HG02840 (cell line): ENCODE measurements at regions not wholly inside any gene's neighbourhood (a gene's known extent, or its start where the extent isn't known, plus 50 kb on each side); places are given as distances from the start of the nearest gene placed in this dataset.

Experiments used
- ATAC-seq: cut with Tn5 transposase; IDR thresholded peaks from one replicate; pipeline ENCODE4 v1.9.1; 2021; ENCODE audit warnings: mild to moderate bottlenecking, moderate library complexity, moderate number of reproducible peaks; ENCODE audit not compliant: unreplicated experiment, low FRiP score

- no peak for ATAC-seq
Measured at GRCh38 chr13:105527127-105527526, 1008.3 kb downstream of the EFNB2 start.

- no peak for ATAC-seq
Measured at GRCh38 chr13:105519771-105520170, 1015.7 kb downstream of the EFNB2 start.

DNA sequence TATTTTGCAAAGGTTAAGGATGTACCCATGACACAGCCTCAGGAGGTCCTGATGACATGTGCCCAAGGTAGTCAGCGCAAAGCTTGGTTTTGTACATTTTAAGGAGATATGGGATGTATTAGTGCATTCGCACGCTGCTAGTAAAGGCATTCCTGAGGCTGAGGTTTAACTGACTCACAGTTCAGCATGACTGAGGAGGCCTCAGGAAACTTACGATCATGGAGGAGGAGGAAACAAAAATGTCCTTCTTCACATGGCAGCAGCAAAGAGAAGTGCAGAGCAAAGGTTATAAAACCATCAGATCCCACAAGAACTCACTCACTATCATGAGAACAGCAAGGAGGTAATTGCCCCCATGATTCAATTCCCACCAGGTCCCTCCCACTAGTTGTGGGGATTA lies 1017.4 kb downstream of the EFNB2 start:
- ATAC-seq = no peak

GRCh38 chr13:105514401-105514800 lies 1021.1 kb downstream of the EFNB2 start:
- no peak for ATAC-seq

- ATAC-seq = no peak
Measured at GRCh38 chr13:105513448-105513847, 1022.0 kb downstream of the EFNB2 start.

DNA sequence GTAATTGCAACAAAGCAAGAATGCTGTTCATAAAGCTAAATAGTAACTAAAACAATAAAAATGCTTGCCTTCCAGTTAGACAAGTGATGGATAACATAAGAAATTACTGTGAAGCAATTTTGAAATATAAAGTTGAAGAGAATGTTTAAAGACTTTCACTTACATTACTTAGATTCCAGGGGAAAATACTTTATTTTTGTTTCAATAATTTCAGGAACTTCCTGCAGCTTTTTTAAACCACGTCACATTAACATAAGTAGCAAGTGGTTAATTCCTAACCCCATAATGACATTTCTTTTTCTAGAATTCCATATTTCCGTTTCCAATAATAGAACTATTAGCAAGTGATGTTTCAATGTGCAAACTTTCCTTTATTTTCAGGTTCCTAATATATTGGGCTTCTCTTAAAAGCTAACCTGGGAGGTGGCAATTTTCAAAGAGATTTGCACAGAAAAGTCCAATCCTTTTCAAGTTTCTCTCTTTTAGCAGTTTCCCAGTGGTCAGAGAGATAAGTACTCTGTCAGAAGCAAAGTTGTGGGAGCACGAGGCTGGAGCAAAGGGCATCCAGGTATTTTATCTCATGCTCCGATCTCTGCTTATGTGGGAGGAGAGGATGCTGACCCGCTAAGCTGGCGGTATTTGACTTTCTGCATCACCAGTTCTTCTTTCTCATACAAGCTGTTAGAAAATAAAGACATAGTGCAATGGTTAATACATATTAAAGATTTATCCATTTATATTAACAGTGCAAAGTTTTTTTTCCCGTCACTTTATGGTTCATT lies 1025.3 kb downstream of the EFNB2 start:
- ATAC-seq = no peak

DNA sequence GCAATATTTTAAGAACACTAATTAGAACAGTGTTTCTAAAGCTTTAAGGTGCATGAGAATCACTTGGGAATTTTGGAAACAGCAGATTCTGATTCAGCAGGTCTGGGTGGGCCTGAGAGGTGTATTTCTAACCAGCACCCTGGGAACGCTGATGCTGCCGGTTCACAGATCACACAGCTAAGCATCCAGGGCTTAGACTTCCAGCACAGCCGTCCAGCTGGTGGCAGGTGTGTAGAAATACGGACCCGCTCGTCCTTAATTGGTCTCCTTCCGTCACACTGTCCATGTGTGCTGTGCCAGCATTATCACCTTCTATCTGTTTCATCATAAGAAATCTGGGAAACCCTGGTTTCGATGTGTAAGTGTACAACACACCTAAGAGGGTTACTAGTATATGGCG lies 1029.0 kb downstream of the EFNB2 start:
- ATAC-seq = no peak

DNA sequence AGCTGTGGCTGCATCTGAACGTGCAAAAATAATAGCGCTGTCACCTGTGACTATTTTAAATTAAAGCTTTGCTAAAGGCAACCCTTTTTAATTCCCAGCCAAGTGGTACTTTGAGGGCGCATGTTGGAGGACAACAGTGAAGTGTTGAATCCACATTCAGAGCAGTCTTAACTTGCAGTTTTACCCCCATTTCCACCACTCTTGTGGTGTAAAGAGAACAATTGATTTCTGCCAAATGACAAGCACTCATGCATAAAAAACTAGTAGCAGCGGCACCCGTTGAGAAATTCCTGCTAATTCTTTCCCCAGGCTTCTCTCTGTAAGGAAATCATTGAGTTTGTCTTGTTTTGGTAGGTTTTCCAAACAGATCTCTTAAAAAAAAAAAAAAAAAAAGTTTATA lies 1033.3 kb downstream of the EFNB2 start:
- ATAC-seq = no peak

DNA sequence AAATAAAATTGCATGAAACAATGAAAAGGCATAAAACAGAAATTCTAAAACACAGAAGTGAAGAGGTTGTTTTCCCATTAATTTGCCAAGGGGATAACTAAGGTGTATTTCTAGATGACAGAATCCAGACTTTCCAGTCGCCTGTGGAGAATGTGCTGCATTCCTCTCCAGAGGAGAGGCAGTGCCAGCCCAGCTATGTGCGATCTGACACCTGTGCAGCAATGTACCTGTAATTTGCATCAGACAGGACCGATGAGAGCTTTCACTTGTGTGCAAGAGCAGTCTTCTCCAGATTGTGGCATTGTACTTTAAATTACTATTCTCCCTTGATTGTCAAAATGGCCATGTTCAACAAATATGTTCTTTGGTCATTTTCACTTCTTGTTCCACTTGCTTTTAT lies 1037.9 kb downstream of the EFNB2 start:
- ATAC-seq = no peak

DNA sequence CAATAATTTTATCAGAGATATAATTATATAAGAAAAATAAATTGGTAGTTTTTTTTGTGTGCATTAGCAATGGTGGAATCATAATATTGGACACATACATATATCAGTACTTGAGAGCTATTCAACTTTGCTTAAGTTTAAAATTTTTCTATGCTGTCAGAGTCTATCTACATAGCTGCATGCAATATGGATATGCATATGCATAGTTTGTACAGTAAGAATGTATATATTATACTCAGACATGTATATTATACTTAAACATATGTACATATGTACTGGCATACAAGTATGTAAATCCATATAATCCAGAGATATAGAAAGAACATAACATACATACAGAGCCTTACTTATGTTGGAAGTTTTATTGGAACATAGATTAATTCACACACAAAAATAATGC lies 1043.2 kb downstream of the EFNB2 start:
- ATAC-seq = no peak

- no peak for ATAC-seq
Measured at GRCh38 chr13:105491345-105491744, 1044.1 kb downstream of the EFNB2 start.

- ATAC-seq = no peak
Measured at GRCh38 chr13:105485081-105485480, 1050.4 kb downstream of the EFNB2 start.

DNA sequence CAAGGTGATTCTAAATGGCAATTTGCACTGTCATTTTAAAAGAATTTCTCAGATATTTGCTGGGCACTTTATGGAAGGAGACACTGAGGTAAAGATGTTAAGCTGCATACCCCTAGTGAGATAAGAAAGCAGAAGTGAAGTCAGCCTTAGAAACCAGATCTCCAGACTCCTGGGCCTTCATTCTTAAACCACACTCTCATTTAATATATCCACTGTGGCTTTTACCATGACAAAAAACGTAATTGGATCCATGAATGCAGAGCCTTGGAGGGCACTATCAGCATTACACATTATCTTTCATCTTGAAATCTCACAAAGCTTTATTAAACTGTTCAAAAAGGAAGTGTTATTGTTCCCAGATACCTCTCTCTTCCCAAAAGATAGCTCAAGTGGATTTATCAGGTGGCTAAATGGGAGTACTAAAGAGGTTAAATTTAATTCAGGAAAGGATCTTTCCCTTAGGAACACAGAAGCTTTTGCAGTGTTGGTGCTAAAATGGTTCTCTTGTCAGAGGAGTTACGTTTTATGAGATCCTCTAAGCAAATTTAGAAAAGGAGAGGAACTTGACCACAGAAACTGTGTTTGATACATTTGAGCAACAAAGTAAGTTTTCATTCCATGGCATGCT lies 1060.4 kb downstream of the EFNB2 start:
- ATAC-seq = no peak

DNA sequence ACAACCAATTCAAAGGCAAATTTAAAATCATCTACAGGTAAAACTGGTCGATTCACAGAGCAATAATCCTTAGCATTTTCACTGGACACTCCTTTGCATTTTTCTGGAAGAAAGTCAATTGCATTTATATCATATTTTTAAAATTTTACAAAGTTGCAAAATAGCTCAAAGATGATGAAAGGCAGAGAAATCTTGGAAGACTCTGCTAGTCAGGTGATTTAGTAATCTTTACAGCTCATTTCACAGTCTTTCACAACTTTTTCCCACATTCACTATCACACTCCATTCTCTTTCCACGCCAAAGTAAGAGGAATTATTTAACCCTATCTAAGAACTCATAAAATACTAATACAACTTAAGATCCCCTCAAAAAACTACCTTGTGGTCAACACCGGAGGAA lies 1063.8 kb downstream of the EFNB2 start:
- ATAC-seq = no peak

DNA sequence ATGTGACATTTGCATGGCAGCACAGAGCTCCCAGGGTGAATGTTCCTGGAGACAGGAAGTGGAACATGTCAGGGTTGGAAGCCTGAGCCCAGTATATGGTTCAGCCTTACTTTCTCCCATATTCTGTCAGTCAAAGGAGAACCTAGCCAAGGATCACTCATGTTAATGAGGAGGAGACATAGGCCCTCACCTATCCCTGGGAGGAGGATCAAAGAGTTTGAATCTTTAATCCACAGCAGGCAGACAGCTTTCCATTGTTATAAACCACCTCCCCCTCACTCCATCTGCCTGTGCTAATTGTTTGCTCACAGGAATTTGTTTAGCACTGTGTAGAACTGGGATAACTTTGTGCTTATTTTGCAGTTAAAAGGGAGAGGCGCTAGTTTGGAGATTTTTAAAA lies 1069.1 kb downstream of the EFNB2 start:
- no peak for ATAC-seq

DNA sequence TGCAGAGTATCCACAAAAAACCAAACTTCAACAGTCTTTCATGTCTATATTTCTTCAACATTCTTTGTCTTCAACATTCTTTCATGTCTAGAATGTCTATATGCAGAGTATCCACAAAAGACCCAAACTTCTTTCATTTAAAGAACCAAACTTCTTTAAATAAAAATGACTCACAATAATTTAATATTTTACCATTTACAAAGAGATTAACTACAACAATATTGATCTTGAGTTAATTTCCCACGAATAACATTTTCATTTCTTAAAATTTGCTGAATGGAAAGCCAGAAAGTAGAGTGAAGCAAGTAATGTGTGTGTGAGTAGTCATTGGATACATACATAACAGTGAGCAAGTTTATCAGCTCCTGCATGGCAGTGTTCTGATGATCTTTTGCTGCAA lies 1069.7 kb downstream of the EFNB2 start, which contains the start of gene DAOA:
TSS of gene DAOA (plus strand) at position 301 of the 400 bp plus-strand sequence.
- no peak for ATAC-seq

DNA sequence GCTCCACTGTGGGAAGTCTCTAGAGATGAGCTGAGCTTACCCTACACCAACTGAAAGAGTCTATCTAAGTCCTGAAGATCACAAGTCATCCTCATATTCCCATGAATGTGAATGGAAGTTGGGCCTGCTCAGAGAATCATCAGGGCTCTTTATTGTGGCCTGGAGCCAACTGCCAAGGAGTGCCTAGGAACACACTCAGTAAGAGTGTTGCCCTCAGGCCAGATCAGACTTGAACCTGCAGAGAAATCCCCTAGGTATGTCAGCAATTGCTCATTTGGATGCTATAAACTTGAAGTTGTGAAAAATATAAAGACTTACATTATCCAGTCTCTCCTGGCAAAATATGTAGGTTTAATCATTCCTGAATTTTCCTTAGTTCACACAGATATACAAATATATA lies 1070.2 kb downstream of the EFNB2 start:
- no peak for ATAC-seq

DNA sequence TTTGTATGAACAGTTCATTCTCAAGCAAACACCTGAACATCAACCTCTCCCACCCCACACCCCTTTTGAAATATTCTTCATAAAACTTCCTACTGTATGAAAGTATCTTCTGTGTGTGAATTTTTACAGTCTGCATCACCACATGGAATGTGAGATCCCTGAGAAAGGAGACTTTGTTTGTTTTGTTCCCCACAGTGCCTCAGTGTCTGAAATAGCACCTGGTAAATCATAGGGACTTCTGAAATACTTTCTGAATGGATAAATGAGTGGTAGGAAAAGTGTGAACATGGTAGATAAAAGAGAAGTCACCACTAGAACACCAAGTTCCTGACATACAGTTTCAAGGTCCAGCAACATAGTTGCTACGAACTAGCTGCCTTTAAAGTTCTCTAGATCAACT lies 1071.2 kb downstream of the EFNB2 start:
- no peak for ATAC-seq

DNA sequence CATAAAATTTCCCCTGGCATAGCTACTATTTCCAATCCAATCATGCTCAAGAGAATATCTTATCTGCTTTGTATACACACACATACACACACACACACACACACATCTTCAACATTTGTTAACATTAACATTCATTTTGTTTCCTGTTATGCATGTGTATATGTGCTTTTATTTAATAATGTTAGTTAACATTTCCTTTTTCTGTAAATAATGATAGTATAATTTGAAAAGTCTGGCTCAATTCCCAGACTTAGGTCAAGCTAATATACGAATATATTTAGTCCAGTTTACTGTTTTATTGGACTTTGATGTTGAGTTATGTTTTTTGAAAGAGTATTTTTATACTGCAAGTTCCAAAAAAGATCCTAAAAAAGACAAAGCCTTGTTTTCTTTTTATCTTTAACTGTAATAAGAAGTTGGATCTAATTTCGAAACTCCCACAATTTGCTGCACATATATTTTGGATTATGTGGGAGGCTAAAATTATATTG lies 1072.4 kb downstream of the EFNB2 start:
- ATAC-seq = no peak

GRCh38 chr13:105462098-105462497 lies 1073.4 kb downstream of the EFNB2 start:
- no peak for ATAC-seq

GRCh38 chr13:105452895-105453294 lies 1082.6 kb downstream of the EFNB2 start:
- no peak for ATAC-seq

- ATAC-seq = no peak
Measured at GRCh38 chr13:105450784-105451183, 1084.7 kb downstream of the EFNB2 start.
